Activated CD8-positive, alpha-beta memory T cell treated with anti-CD3 and anti-CD28 coated beads for 4 hours (primary cell): ENCODE measurements at regions not wholly inside any gene's neighbourhood (a gene's known extent, or its start where the extent isn't known, plus 50 kb on each side); places are given as distances from the start of the nearest gene placed in this dataset.

ENCODE experiments used
- DNase-seq, 2 donors: peaks; one replicate each; pipeline ENCODE4 v3.0.0-alpha.2; 2020; ENCODE audit warnings: low read depth in 2 of 2

DNA sequence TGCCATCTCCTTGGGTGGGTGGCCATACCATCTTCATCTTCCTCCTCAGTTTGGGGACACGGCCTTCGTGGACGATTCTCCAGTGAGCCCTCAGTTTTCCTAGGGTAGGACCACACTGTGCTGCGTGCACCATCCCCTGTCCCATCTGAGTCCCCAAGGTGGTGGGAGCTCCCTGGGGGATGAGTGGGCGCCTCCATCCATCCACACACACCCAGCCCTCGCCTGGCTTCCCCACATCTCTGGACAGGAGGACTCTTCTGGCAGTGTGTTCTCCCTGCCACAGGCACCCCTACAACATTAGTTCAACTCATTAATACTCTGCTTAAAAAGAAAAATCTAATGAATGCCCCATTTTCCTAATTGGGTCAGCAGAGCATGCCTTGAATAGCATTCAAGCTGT is 408.5 kb downstream of the SHANK2 start:
- DNase-seq, result no peak

- no peak for DNase-seq
Measured at GRCh38 chr11:70844387-70844786, 408.0 kb downstream of the SHANK2 start.

- no peak for DNase-seq
Measured at GRCh38 chr11:70845591-70846041, 406.8 kb downstream of the SHANK2 start.

GRCh38 chr11:70846781-70847655 is 405.4 kb downstream of the SHANK2 start:
- no peak for DNase-seq

DNA sequence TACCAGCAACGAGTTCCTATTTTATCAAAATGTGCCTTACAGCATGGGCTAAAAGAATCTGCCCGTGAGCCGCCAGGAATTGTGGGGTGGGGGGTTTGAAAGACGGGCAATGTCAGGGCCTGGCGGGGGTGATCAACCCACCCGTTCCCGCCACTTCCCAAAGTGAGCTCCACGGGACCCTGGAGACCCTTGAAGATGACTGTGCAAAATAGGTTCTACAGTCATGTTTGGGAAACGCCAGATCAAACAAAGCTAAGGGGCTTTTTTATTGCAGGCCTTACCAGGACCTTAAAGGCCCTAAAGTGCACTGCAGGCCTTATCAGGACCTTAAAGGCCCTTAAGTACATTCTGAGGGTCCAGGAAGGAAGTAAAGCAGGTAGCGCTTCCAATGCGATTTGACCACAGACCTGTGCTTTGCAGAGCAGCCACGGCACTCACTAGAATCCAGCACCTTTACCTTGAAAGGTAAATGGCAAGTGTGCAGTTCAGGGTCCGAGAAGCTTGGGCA is 404.1 kb downstream of the SHANK2 start:
- DNase-seq, result no peak

DNA sequence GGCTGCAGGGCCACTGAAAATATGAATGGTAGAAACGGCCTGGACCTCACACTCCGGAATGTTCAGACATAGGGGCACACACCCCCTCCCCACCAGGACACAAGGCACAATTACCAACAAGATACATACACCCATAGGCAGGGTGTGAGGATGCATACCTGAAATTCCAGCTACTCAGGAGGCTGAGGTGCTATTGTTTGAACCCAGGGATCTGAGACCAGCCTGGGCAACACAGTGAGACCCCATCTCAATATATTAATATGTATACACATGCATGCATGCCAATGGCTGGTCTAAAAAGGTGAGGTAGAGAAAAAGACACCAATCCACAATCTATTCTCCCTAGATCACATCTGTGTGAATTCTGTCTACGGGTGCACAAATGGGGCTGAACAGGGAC is 403.3 kb downstream of the SHANK2 start:
- no peak for DNase-seq

DNA sequence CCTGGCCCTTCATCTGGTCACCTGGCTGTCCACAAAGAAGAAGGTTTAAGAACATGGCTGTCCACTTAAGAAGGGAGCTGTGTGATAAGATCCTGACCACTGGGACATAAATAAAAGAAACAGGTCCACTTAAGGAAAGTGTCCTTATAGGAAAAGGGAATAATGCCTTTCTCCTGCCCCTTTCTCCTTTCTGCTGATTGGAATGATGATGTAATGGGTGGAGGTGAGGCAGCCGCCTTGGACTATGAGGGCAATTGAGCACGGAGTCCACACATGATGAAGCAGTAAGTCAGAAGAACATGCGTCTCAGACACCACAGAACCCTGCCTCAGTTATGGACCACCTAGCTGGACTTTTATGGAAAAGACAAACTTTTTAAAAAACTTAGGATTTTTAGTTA is 401.1 kb downstream of the SHANK2 start:
- no peak for DNase-seq

DNA sequence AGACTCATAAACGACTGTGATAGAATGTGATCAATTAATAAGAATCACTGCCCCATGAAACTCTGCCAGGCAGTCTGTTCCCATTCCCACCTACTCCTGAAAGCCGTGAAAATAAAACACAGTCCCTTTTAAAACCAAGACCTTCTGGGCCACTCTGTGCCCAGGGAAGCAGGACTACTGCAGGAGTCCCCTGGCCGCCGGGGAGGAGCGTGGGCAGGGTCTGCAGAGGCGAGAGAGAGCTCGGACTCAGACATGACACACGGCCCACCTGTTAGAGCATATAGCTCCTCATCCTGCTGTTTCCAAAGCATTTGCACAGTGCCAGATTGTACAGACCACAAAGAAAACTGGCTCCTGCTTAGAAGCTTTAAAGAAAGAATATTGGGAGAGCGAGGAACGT is 400.5 kb downstream of the SHANK2 start:
- DNase-seq, result no peak

GRCh38 chr11:70853068-70853769 is 399.2 kb downstream of the SHANK2 start:
- DNase-seq, result no peak

GRCh38 chr11:70853770-70854108 is 398.6 kb downstream of the SHANK2 start:
- DNase-seq, result no peak

DNA sequence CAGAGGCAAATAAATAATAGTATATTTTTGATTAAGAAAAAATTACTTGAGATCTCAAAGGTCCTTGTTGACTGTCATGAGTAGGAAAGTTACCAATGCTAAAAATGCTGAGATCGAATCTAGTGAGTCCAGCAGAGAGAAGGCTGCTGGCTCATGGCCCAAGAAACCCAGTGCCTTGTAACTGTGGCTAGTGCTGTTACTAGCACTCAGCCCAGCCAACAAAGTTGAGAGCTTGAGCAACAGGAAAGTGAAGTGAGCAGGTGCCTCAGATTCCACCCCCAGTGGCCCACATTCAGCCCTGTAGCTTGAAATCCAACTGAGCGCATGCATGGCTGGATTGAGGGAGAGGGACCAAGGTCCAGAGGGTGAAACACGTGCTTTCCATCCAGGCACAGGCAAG is 398.2 kb downstream of the SHANK2 start:
- DNase-seq, result no peak

GRCh38 chr11:70854901-70855556 is 397.3 kb downstream of the SHANK2 start:
- DNase-seq, result no peak

DNA sequence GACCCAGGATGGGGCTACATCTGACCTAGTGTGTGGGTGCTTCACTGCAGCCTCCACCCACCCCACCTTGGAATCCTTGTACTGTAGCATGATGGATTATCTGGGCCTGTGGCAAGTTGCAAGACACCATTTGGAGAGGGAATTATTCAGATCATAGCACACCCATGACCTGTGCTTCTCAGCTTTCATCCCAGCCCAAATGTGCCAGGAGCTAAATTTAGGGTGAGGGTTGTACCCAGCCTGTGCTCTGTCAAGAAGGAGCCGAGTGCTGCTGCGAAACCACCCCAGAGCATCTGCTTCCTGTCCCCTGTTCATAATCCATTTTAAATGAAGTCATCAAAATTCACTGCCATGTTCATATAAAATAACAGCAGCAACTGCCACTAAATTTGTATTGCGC is 394.5 kb downstream of the SHANK2 start:
- no peak for DNase-seq

DNA sequence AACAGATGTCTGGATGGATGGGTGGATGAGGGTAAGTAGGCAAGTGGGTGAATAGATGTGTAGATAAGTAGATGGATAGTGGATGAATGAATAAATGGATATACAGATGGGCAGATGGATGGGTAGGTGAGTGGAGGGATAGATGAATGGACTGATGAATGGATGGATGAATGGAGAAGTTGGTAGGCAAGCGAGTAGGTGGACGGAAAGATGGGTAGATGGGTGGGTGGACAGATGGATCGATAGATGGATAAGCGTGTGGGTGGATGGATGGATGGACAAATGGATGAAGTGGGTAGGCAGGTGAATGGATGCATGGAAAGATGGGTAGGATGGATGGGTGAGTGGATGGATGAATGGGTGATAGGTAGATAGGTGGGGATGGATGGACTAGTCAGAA is 393.2 kb downstream of the SHANK2 start:
- DNase-seq, result no peak

DNA sequence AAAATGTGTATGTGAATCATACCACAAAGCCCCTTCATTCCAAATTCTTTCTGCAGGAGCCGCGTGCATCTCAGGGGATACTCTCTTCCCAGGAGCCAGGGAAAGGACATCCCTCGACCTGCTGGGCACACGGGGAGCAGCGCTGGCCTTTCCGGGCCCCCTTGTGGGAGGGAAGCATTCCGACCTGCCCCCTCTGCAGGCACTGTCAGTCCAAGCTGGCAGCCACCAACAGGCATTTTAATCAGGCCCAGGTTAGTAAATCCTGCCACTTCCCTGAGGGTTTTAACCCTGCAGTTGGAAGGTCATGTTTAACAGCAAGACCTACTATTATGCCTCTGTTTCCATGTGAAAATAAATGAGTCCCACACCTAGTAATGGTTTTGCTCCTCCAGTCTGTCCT is 391.5 kb downstream of the SHANK2 start:
- DNase-seq, result no peak

DNA sequence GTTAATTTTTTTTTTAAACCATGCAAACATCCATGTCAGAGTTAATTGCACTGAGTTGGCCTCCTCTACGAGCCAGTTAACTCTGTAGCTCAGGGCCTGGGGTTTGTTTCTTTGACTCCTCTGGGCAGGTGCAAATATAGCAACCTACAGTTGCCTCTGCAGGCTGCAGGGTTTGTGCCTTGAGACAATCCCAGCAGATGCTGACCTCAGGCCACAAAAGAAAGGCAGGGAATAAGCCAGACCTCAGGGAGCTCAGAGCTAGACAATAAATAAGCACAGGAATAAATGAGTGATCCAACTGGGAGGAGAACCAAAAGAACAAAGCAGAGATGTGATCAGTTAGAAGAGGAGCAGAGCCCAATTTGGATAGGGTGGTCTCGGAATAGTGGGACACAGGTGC is 390.8 kb downstream of the SHANK2 start:
- DNase-seq, result no peak

- DNase-seq, result no peak
Measured at GRCh38 chr11:70862093-70862492, 390.3 kb downstream of the SHANK2 start.

GRCh38 chr11:70863186-70863585 is 389.2 kb downstream of the SHANK2 start:
- no peak for DNase-seq

DNA sequence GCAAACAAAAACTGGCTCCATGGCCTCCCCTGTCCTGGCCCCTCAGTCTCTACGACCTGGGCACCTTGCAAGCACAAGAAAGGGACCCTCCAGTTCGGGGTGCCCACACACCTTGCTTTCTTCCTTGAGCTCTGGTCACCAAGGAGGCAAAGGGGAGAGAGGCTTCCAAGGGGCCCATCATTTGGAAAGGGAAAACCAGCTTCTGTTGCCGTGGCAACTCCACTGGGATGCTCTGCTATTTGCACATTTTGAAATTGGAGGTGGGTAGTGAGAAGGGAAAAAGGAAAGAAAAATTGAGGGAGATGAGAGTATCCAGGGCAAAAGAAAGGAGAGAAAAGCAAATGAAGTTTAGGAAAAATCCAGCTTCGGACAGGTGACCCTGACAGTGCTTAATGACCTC is 388.4 kb downstream of the SHANK2 start:
- no peak for DNase-seq

GRCh38 chr11:70865356-70865755 is 387.0 kb downstream of the SHANK2 start:
- no peak for DNase-seq

GRCh38 chr11:70866834-70867233 is 385.5 kb downstream of the SHANK2 start:
- DNase-seq, result no peak

- DNase-seq, result no peak
Measured at GRCh38 chr11:70867281-70868047, 384.9 kb downstream of the SHANK2 start.
